H9 (cell line): ENCODE measurements at regions not wholly inside any gene's neighbourhood (a gene's known extent, or its start where the extent isn't known, plus 50 kb on each side); places are given as distances from the start of the nearest gene placed in this dataset.

Experiments used
- DNase-seq: peaks from one replicate; pipeline ENCODE4 v3.0.0-alpha.2; 2017
- H2AFZ ChIP-seq: one replicate; pipeline ENCODE4 v1.6.1; 2013; ENCODE audit warnings: mild to moderate bottlenecking, low read length, control low read depth, moderate library complexity
- H2AK5ac ChIP-seq: 2 replicates; pipeline ENCODE4 v1.6.1; 2013; ENCODE audit warnings: low read length, control low read depth, mixed read lengths; ENCODE audit not compliant: insufficient read length
- H2BK120ac ChIP-seq: one replicate; pipeline ENCODE4 v1.6.1; 2013; ENCODE audit warnings: low read depth, mild to moderate bottlenecking, low read length, control low read depth, inconsistent platforms; ENCODE audit not compliant: poor library complexity, severe bottlenecking
- H2BK12ac ChIP-seq: 2 replicates; pipeline ENCODE4 v1.6.1; 2013; ENCODE audit warnings: low read length, control low read depth, mixed read lengths, low read depth; ENCODE audit not compliant: insufficient read length
- H2BK15ac ChIP-seq: 2 replicates; pipeline ENCODE4 v1.6.1; 2013; ENCODE audit warnings: low read depth, low read length, control low read depth
- H2BK20ac ChIP-seq: one replicate; pipeline ENCODE4 v1.6.1; 2013; ENCODE audit warnings: low read depth, mild to moderate bottlenecking, low read length, control low read depth, inconsistent platforms; ENCODE audit not compliant: poor library complexity, severe bottlenecking
- H2BK5ac ChIP-seq: 2 replicates; pipeline ENCODE4 v1.6.1; 2013; ENCODE audit warnings: low read length, control low read depth, mixed read lengths; ENCODE audit not compliant: insufficient read length
- H3K14ac ChIP-seq: 2 replicates; pipeline ENCODE4 v1.6.1; 2013; ENCODE audit warnings: low read length, control low read depth; ENCODE audit not compliant: insufficient read depth
- H3K18ac ChIP-seq: 2 replicates; pipeline ENCODE4 v1.6.1; 2013; ENCODE audit warnings: low read depth, mild to moderate bottlenecking, mixed read lengths, low read length, control low read depth; ENCODE audit not compliant: insufficient read length
- H3K23ac ChIP-seq: 2 replicates; pipeline ENCODE4 v1.6.1; 2013; ENCODE audit warnings: low read length, control low read depth, mixed read lengths, low read depth; ENCODE audit not compliant: insufficient read length
- H3K23me2 ChIP-seq: 2 replicates; pipeline ENCODE4 v1.6.1; 2013; ENCODE audit warnings: low read depth, mild to moderate bottlenecking, mixed read lengths, low read length, control low read depth; ENCODE audit not compliant: insufficient read length, poor library complexity, severe bottlenecking
- H3K27ac ChIP-seq: 2 replicates; pipeline ENCODE4 v1.5.1; 2013; ENCODE audit warnings: low read length, control low read depth, mixed read lengths, low read depth; ENCODE audit not compliant: insufficient read length
- H3K27me3 ChIP-seq: 2 replicates; pipeline ENCODE4 v1.6.1; 2013; ENCODE audit warnings: low read length, control low read depth, inconsistent platforms; ENCODE audit not compliant: insufficient read depth
- H3K4ac ChIP-seq: 2 replicates; pipeline ENCODE4 v1.6.1; 2013; ENCODE audit warnings: low read depth, mild to moderate bottlenecking, control low read depth, inconsistent platforms, low read length, moderate library complexity
- H3K4me1 ChIP-seq: 2 replicates; pipeline ENCODE4 v1.6.1; 2013; ENCODE audit warnings: low read length, control low read depth, inconsistent platforms; ENCODE audit not compliant: insufficient read depth
- H3K4me2 ChIP-seq: 2 replicates; pipeline ENCODE4 v1.6.1; 2013; ENCODE audit warnings: low read length, control low read depth, mixed read lengths; ENCODE audit not compliant: insufficient read length, insufficient read depth
- H3K56ac ChIP-seq: 2 replicates; pipeline ENCODE4 v1.6.1; 2013; ENCODE audit warnings: low read depth, mild to moderate bottlenecking, mixed read lengths, low read length, control low read depth; ENCODE audit not compliant: insufficient read length
- H3K79me1 ChIP-seq: 2 replicates; pipeline ENCODE4 v1.6.1; 2013; ENCODE audit warnings: low read depth, mild to moderate bottlenecking, moderate library complexity, low read length, control low read depth, inconsistent platforms; ENCODE audit not compliant: insufficient read depth, poor library complexity, severe bottlenecking
- H3K79me2 ChIP-seq: 2 replicates; pipeline ENCODE4 v1.6.1; 2013; ENCODE audit warnings: low read length, control low read depth, inconsistent platforms; ENCODE audit not compliant: insufficient read depth
- H3K9ac ChIP-seq: 2 replicates; pipeline ENCODE4 v1.6.1; 2013; ENCODE audit warnings: low read length, control low read depth, mixed read lengths; ENCODE audit not compliant: insufficient read length; ENCODE audit errors: extremely low read depth
- H3K9me3 ChIP-seq: one replicate; pipeline ENCODE4 v1.6.1; 2013; ENCODE audit warnings: low read depth, low read length, inconsistent platforms; ENCODE audit not compliant: control insufficient read depth
- H3T11ph ChIP-seq: one replicate; pipeline ENCODE4 v1.6.1; 2013; ENCODE audit warnings: mild to moderate bottlenecking, low read length, control low read depth, inconsistent platforms
- H4K20me1 ChIP-seq: one replicate; pipeline ENCODE4 v1.6.1; 2013; ENCODE audit not compliant: control insufficient read depth, insufficient read length, insufficient read depth
- H4K5ac ChIP-seq: 2 replicates; pipeline ENCODE4 v1.6.1; 2013; ENCODE audit warnings: low read depth, mild to moderate bottlenecking, mixed read lengths, low read length, control low read depth; ENCODE audit not compliant: insufficient read length
- H4K8ac ChIP-seq: replicated peaks from 2 replicates; pipeline ENCODE4 v1.6.1; 2013; ENCODE audit warnings: low read length, control low read depth, mixed read lengths, low read depth; ENCODE audit not compliant: insufficient read length
- H4K91ac ChIP-seq: 2 replicates; pipeline ENCODE4 v1.6.1; 2013; ENCODE audit warnings: low read depth, mild to moderate bottlenecking, moderate library complexity, mixed read lengths, low read length, control low read depth; ENCODE audit not compliant: insufficient read length
- H3K27ac Mint-ChIP-seq, 3 experiments: 2 replicates in 2 of 3; 3 replicates in 1 of 3; pipeline ENCODE4 v1.8.0; 2020 to 2021; ENCODE audit warnings: mixed read lengths in 3 of 3, mild to moderate bottlenecking in 1 of 3, moderate library complexity in 1 of 3
- H3K27me3 Mint-ChIP-seq: 2 replicates; pipeline ENCODE4 v1.8.0; 2021; ENCODE audit warnings: low read depth, mild to moderate bottlenecking, moderate library complexity, mixed read lengths
- H3K36me3 Mint-ChIP-seq, 3 experiments: 2 replicates in 2 of 3; 3 replicates in 1 of 3; pipeline ENCODE4 v1.8.0; 2020 to 2021; ENCODE audit warnings: low read depth in 3 of 3, mixed read lengths in 3 of 3; ENCODE audit not compliant: insufficient read depth in 1 of 3
- H3K4me1 Mint-ChIP-seq, 2 experiments: 2 replicates each; pipeline ENCODE4 v1.8.0; 2020; ENCODE audit warnings: mixed read lengths in 2 of 2
- H3K4me3 Mint-ChIP-seq, 2 experiments: 2 replicates in 1 of 2; 3 replicates in 1 of 2; pipeline ENCODE4 v1.8.0; 2020 to 2021; ENCODE audit warnings: mild to moderate bottlenecking in 2 of 2, mixed read lengths in 2 of 2, moderate library complexity in 1 of 2
- H3K9me3 Mint-ChIP-seq, 2 experiments: 2 replicates in 1 of 2; 3 replicates in 1 of 2; pipeline ENCODE4 v1.8.0; 2020; ENCODE audit warnings: mild to moderate bottlenecking in 2 of 2, mixed read lengths in 2 of 2, moderate library complexity in 1 of 2
- CTCF ChIP-seq: fragments of 200-600 bp; sonication (generic); conservative IDR thresholded peaks from 3 replicates; pipeline ENCODE4 v1.8.0; 2021; ENCODE audit warnings: antibody characterized with exemption, mild to moderate bottlenecking
- WGBS: extraction: QIAGEN DNeasy Blood & Tissue Kit; methylation state at CpG from one replicate; pipeline ENCODE4 v1.1.7; 2013; ENCODE audit warnings: missing lambda C conversion rate, low lambda C conversion rate, mixed read lengths; ENCODE audit not compliant: insufficient read length; ENCODE audit errors: extremely low coverage; 5-methylcytosine and 5-hydroxymethylcytosine counted together

- Mint-ChIP-seq H3K27me3 (no peaks in the 10 kb centered on the region), H3K4me1 (peaks cover 28 to 34% of the 10 kb centered on the region in 2 experiments), H3K36me3 (no peaks in the 10 kb centered on the region), H3K27ac (peak overlapping the region in 1 of 3 experiments; percentile 62; a peak in 1 of 7 replicates), H3K9me3 (peaks cover 2 to 7% of the 10 kb centered on the region in 2 experiments; a peak in 2 of 5 replicates), H3K4me3 (no peak overlapping the region)
- Histone ChIP-seq H3K79me1 (no peaks in the 10 kb centered on the region), H2BK12ac (no peak overlapping the region), H3K9me3 (no peaks in the 10 kb centered on the region), H3K4me2 (no peak overlapping the region), H2BK15ac (no peak overlapping the region), H3K4me1 (peaks cover 14% of the 10 kb centered on the region), H4K91ac (no peak overlapping the region), H4K8ac (no peak overlapping the region), H3K23me2 (no peaks in the 10 kb centered on the region), H2BK120ac (no peak overlapping the region), H4K20me1 (no peaks in the 10 kb centered on the region), H2AFZ (no peak overlapping the region), H3T11ph (no peak overlapping the region), H3K18ac (no peak overlapping the region), H3K27me3 (no peaks in the 10 kb centered on the region), H3K23ac (no peak overlapping the region), H3K79me2 (no peaks in the 10 kb centered on the region), H2BK5ac (no peak overlapping the region), H3K27ac (no peak overlapping the region), H3K14ac (no peak overlapping the region), H3K9ac (no peak overlapping the region), H3K56ac (no peak overlapping the region), H3K4ac (no peak overlapping the region), H2AK5ac (no peak overlapping the region), H2BK20ac (no peak overlapping the region), H4K5ac (no peak overlapping the region)
- DNase-seq = no peak
- TF ChIP-seq CTCF = no peak
- no CpG with 5 or more reads among the region's 11 CpGs for whole genome bisulfite sequencing
These were observed 315.3 kb downstream of the FGFR2 start for GRCh38 chr10:121282797-121283515.
